ENCODE measurements at regions not wholly inside any gene's neighbourhood (a gene's known extent, or its start where the extent isn't known, plus 50 kb on each side); places are given as distances from the start of the nearest gene placed in this dataset.
"Not testable (repeated sequence)": the region's sequence is repeated elsewhere in the genome, so short reads cannot be mapped to it uniquely, and the experiment has no call there.

DNA sequence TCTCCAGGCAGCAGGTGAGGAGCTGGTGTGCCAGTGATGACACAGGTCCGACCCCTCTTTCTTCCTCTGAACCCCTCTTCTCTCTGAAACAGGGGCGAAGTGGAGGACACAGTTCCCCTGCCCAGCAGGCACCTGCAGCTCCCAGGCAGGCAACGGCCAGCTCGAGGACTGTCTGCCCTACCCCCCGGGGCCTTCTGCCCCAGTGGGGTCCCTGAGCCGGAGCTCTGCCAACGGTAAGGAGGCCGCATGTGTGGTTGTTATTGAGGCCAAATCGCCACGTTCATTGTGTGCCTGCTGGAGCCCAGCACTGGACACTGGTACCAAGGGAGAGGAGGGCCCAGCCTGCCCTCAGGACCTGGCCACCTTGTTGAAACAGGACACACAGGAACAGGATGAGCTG, 119.3 kb upstream of the MTLN start:
- TF ChIP-seq, protein P1, sequence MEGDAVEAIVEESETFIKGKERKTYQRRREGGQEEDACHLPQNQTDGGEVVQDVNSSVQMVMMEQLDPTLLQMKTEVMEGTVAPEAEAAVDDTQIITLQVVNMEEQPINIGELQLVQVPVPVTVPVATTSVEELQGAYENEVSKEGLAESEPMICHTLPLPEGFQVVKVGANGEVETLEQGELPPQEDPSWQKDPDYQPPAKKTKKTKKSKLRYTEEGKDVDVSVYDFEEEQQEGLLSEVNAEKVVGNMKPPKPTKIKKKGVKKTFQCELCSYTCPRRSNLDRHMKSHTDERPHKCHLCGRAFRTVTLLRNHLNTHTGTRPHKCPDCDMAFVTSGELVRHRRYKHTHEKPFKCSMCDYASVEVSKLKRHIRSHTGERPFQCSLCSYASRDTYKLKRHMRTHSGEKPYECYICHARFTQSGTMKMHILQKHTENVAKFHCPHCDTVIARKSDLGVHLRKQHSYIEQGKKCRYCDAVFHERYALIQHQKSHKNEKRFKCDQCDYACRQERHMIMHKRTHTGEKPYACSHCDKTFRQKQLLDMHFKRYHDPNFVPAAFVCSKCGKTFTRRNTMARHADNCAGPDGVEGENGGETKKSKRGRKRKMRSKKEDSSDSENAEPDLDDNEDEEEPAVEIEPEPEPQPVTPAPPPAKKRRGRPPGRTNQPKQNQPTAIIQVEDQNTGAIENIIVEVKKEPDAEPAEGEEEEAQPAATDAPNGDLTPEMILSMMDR (IDR thresholded peaks at IDR 0.05): not testable (repeated sequence)
- not testable (repeated sequence) for TF ChIP-seq POLR2AphosphoS5, POLR2A, EP300 (IDR thresholded peaks at IDR 0.05)

All from stomach (tissue), 4 donors.